ENCODE measurements at regions not wholly inside any gene's neighbourhood (a gene's known extent, or its start where the extent isn't known, plus 50 kb on each side); places are given as distances from the start of the nearest gene placed in this dataset.

GRCh38 chr17:73799781-73800627, 155.8 kb upstream of the SDK2 start:
- TF ChIP-seq POLR2AphosphoS5 (IDR thresholded peaks at IDR 0.05; ENCODE audit: low read depth, low read length) (no peak), TAF1 (IDR thresholded peaks at IDR 0.05; ENCODE audit: low read depth, low read length) (no peak)

All from GM12891 (cell line).